Activated CD4-positive, alpha-beta T cell treated with anti-CD3 and anti-CD28 coated beads, Interleukin-2, amount 50 U/mL, for 24 hours (primary cell): ENCODE measurements at regions not wholly inside any gene's neighbourhood (a gene's known extent, or its start where the extent isn't known, plus 50 kb on each side); places are given as distances from the start of the nearest gene placed in this dataset.
"Not testable (repeated sequence)": the region's sequence is repeated elsewhere in the genome, so short reads cannot be mapped to it uniquely, and the experiment has no call there.

Experiments used
- DNase-seq, 2 donors: peaks; one replicate each; pipeline ENCODE4 v3.0.0-alpha.2; 2020; ENCODE audit warnings: low read depth in 1 of 2, low spot score in 1 of 2

- DNase-seq, result no peak
Measured at GRCh38 chr9:102403514-102403913, 591.6 kb upstream of the CYLC2 start.

GRCh38 chr9:102398205-102398604 lies 596.9 kb upstream of the CYLC2 start:
- no peak for DNase-seq

GRCh38 chr9:102385620-102386019 lies 609.5 kb upstream of the CYLC2 start:
- DNase-seq, result not testable (repeated sequence)

- DNase-seq, result no peak
Measured at GRCh38 chr9:102362470-102363132, 624.2 kb upstream of the GRIN3A start.

GRCh38 chr9:102360846-102361245 lies 622.4 kb upstream of the GRIN3A start:
- no peak for DNase-seq

GRCh38 chr9:102355982-102356381 lies 617.5 kb upstream of the GRIN3A start:
- no peak for DNase-seq

GRCh38 chr9:102354041-102354440 lies 615.6 kb upstream of the GRIN3A start:
- no peak for DNase-seq

GRCh38 chr9:102337471-102337870 lies 599.0 kb upstream of the GRIN3A start:
- DNase-seq, result not testable (repeated sequence)

GRCh38 chr9:102309379-102309778 lies 570.9 kb upstream of the GRIN3A start:
- no peak for DNase-seq

- no peak for DNase-seq
Measured at GRCh38 chr9:102295188-102295587, 556.7 kb upstream of the GRIN3A start.

- no peak for DNase-seq
Measured at GRCh38 chr9:102273952-102274351, 535.5 kb upstream of the GRIN3A start.

- no peak for DNase-seq
Measured at GRCh38 chr9:102253099-102253498, 514.7 kb upstream of the GRIN3A start.

GRCh38 chr9:102244916-102245315 lies 506.5 kb upstream of the GRIN3A start:
- DNase-seq, result no peak

GRCh38 chr9:102237520-102237919 lies 499.1 kb upstream of the GRIN3A start:
- no peak for DNase-seq

GRCh38 chr9:102237094-102237493 lies 498.6 kb upstream of the GRIN3A start:
- no peak for DNase-seq

- not testable (repeated sequence) for DNase-seq
Measured at GRCh38 chr9:102227416-102227815, 489.0 kb upstream of the GRIN3A start.

- no peak for DNase-seq
Measured at GRCh38 chr9:102225841-102226441, 487.5 kb upstream of the GRIN3A start.

- DNase-seq, result not testable (repeated sequence)
Measured at GRCh38 chr9:102223320-102224136, 485.1 kb upstream of the GRIN3A start.

GRCh38 chr9:102209176-102209575 lies 470.7 kb upstream of the GRIN3A start:
- DNase-seq, result no peak

GRCh38 chr9:102206432-102206831 lies 468.0 kb upstream of the GRIN3A start:
- no peak for DNase-seq

GRCh38 chr9:102205251-102205650 lies 466.8 kb upstream of the GRIN3A start:
- no peak for DNase-seq

- DNase-seq, result no peak
Measured at GRCh38 chr9:102202126-102202525, 463.7 kb upstream of the GRIN3A start.
